Nephron progenitor cell (in vitro differentiated cells): ENCODE measurements at regions not wholly inside any gene's neighbourhood (a gene's known extent, or its start where the extent isn't known, plus 50 kb on each side); places are given as distances from the start of the nearest gene placed in this dataset.

Experiments used
- DNase-seq: peaks from one replicate; pipeline ENCODE4 v3.0.0; 2021
- H3K27ac Mint-ChIP-seq: 2 replicates; pipeline ENCODE4 v1.8.0; 2021; ENCODE audit warnings: mild to moderate bottlenecking, moderate library complexity, mixed read lengths
- H3K27me3 Mint-ChIP-seq: 2 replicates; pipeline ENCODE4 v1.8.0; 2021; ENCODE audit warnings: mild to moderate bottlenecking, low read depth, mixed read lengths; ENCODE audit not compliant: poor library complexity
- H3K36me3 Mint-ChIP-seq: 2 replicates; pipeline ENCODE4 v1.8.0; 2021; ENCODE audit warnings: low read depth, mixed read lengths
- H3K4me1 Mint-ChIP-seq: 2 replicates; pipeline ENCODE4 v1.8.0; 2021; ENCODE audit warnings: mixed read lengths
- H3K4me3 Mint-ChIP-seq: 2 replicates; pipeline ENCODE4 v1.8.0; 2021; ENCODE audit warnings: mild to moderate bottlenecking, moderate library complexity, mixed read lengths
- H3K9me3 Mint-ChIP-seq: 2 replicates; pipeline ENCODE4 v1.8.0; 2021; ENCODE audit warnings: mild to moderate bottlenecking, moderate library complexity, mixed read lengths
- TF ChIP-seq, protein P1 (sequence below): fragments of 200-600 bp; sonication (generic); IDR thresholded peaks from 2 replicates; pipeline ENCODE4 v1.5.0; 2021; ENCODE audit warnings: antibody characterized with exemption

DNA sequence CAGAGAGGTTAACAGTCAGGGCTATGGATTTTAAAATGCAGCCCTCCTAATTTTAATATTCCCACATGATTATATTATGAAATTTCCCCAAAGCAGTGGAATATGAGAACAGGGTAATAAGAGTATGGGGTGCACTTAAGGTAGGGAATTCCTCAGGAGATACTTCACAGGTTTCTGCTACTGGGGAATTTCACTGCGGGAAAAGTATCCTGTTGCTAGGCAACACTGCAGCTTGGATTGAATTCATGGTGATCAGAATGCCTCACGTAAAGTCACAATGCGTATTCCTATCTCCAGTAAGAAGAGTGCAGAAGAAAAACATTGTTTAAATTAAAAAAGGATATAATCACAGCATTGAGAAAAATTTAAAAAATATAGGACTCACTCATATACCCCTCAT lies 398.1 kb upstream of the RPS6KA3 start:
- H3K4me1 Mint-ChIP-seq: peaks cover 10% of the 10 kb centered on the region
- no peak overlapping the region for H3K27ac Mint-ChIP-seq
- TF ChIP-seq, protein P1, sequence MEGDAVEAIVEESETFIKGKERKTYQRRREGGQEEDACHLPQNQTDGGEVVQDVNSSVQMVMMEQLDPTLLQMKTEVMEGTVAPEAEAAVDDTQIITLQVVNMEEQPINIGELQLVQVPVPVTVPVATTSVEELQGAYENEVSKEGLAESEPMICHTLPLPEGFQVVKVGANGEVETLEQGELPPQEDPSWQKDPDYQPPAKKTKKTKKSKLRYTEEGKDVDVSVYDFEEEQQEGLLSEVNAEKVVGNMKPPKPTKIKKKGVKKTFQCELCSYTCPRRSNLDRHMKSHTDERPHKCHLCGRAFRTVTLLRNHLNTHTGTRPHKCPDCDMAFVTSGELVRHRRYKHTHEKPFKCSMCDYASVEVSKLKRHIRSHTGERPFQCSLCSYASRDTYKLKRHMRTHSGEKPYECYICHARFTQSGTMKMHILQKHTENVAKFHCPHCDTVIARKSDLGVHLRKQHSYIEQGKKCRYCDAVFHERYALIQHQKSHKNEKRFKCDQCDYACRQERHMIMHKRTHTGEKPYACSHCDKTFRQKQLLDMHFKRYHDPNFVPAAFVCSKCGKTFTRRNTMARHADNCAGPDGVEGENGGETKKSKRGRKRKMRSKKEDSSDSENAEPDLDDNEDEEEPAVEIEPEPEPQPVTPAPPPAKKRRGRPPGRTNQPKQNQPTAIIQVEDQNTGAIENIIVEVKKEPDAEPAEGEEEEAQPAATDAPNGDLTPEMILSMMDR: no peak

DNA sequence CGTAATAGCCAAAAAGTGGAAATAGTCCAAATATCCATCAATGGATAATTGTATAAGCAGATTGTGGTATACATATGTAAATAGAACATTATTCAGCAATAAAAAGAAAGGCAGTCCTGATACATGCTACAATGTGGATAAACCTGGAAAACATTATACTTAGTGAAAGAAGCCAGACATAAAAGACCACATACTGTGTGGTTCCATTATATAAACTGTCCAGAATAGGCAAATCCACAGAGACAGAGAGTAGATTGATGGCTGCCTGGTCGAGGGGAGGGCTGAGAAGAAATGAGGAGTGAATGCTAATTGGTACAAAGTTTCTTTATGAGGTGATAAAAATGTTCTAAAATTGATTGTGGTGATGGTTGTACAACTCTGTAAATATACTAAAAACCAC lies 397.4 kb upstream of the RPS6KA3 start:
- H3K27me3 Mint-ChIP-seq: no peaks in the 10 kb centered on the region
- no peaks in the 10 kb centered on the region for H3K9me3 Mint-ChIP-seq
- H3K4me3 Mint-ChIP-seq: no peak overlapping the region
- H3K4me1 Mint-ChIP-seq: peaks cover 10% of the 10 kb centered on the region
- H3K36me3 Mint-ChIP-seq: no peaks in the 10 kb centered on the region
- DNase-seq: no peak
- TF ChIP-seq, protein P1: no peak
- H3K27ac Mint-ChIP-seq: no peak overlapping the region

More for the DNA sequence above, 398.1 kb upstream of the RPS6KA3 start:
- Mint-ChIP-seq H3K36me3 (no peaks in the 10 kb centered on the region), H3K4me3 (no peak overlapping the region), H3K9me3 (no peaks in the 10 kb centered on the region), H3K27me3 (no peaks in the 10 kb centered on the region)
- DNase-seq: peak; percentile 8

DNA sequence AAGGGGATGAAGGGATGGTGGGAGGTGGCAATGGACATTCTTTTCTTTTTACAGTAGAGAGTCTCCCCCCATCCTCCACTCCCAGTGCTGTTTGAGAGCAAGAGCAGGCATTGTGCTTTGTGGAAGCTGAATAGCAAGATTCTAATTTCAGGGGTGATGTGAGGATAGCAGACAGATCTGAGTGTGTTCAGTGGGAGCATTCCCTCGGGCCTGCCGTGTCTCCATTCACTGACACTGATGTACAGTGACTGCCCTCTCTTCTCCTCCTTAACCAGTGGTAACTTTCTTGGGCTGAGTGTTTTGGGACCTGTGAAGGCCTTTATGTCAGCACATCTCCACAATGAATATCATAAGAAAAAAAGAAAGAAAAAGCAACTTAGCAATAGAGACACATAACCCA lies 396.6 kb upstream of the RPS6KA3 start:
- H3K36me3 Mint-ChIP-seq: no peaks in the 10 kb centered on the region
- H3K4me1 Mint-ChIP-seq: peaks cover 10% of the 10 kb centered on the region
- DNase-seq: no peak
- TF ChIP-seq, protein P1: no peak
- no peaks in the 10 kb centered on the region for H3K27me3 Mint-ChIP-seq
- no peak overlapping the region for H3K4me3 Mint-ChIP-seq
- H3K9me3 Mint-ChIP-seq: no peaks in the 10 kb centered on the region
- no peak overlapping the region for H3K27ac Mint-ChIP-seq

DNA sequence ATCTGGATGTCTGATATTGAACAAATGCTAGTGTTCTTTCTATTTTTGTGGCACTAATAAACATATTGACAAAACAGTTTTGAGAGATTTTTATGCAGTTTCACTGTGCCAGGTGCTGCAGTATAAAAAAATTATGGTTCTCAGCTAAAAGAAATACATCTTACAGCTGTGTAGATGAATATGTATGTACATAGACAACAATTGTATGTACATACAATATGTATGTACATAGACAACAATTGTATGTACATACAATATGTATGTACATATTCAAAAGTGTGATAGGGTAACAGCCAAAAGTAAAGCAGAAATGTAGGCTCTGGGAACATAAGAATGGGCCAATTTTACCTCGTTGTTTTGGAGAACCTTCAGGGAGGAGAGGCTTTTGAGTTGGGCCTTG lies 390.0 kb upstream of the RPS6KA3 start:
- DNase-seq: no peak
- no peak overlapping the region for H3K4me3 Mint-ChIP-seq
- no peaks in the 10 kb centered on the region for H3K36me3 Mint-ChIP-seq
- H3K9me3 Mint-ChIP-seq: peaks cover 2% of the 10 kb centered on the region
- TF ChIP-seq, protein P1: no peak
- no peaks in the 10 kb centered on the region for H3K27me3 Mint-ChIP-seq
- no peak overlapping the region for H3K27ac Mint-ChIP-seq
- H3K4me1 Mint-ChIP-seq: no peaks in the 10 kb centered on the region

DNA sequence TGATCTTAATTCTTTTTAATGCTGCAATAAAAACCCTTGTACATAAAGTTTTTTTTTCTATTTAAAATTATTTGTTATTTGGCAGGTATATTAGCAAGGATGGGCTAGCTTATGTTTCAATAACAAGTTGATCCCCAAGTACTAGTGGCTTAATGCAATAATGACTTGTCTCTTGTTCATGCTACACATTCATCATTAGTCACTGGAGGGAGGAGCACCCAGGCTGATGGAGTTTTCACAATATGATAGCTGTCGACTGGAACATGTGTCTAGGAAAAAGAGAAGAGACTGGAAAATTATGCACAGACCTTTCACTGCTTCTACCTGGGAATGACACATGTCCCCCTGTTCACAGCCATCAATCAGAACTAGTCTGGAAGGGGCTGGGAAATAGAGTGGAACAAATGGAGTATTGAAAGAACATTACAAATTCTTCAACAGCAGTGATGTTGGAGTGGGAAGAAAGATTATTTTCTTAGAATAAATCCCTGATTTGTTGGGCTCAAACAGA lies 387.9 kb upstream of the RPS6KA3 start:
- H3K9me3 Mint-ChIP-seq: peaks cover 3% of the 10 kb centered on the region
- no peaks in the 10 kb centered on the region for H3K27me3 Mint-ChIP-seq
- no peak for DNase-seq
- H3K27ac Mint-ChIP-seq: no peak overlapping the region
- TF ChIP-seq, protein P1: no peak
- no peak overlapping the region for H3K4me3 Mint-ChIP-seq
- H3K36me3 Mint-ChIP-seq: no peaks in the 10 kb centered on the region
- no peaks in the 10 kb centered on the region for H3K4me1 Mint-ChIP-seq

DNA sequence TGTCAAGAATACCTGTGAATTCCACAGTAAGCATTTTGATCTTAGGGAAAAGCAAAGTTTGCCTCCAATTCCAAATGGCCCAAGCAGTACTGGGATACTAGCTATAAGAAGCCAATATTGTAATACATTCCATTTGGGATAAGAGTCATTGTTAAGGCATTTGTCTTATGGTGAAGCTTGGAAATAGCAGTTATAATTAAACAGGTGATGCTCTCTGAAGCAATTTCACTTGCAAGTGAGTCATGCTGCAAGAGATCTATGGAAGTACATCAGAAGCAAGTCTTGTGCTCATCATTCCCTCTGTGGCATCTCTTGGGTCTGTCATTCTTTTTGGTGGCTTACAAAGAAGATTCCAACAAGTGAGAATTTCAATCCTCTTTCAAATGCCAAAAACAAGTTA lies 386.4 kb upstream of the RPS6KA3 start:
- no peak for DNase-seq
- no peaks in the 10 kb centered on the region for H3K27me3 Mint-ChIP-seq
- H3K9me3 Mint-ChIP-seq: peaks cover 3% of the 10 kb centered on the region
- no peaks in the 10 kb centered on the region for H3K36me3 Mint-ChIP-seq
- no peak overlapping the region for H3K27ac Mint-ChIP-seq
- no peak overlapping the region for H3K4me3 Mint-ChIP-seq
- H3K4me1 Mint-ChIP-seq: no peaks in the 10 kb centered on the region
- TF ChIP-seq, protein P1: no peak
